NCI-H748 treated with DMSO at 0.1 percent for 48 hours (cell line): ENCODE measurements at regions not wholly inside any gene's neighbourhood (a gene's known extent, or its start where the extent isn't known, plus 50 kb on each side); places are given as distances from the start of the nearest gene placed in this dataset.
A peak's percentile ranks its signal among the peaks of the same experiment; 100 is the strongest.

Experiments
- DNase-seq: peaks from one replicate; lab custom pipeline; 2025; lab: John Stamatoyannopoulos, UW

DNA sequence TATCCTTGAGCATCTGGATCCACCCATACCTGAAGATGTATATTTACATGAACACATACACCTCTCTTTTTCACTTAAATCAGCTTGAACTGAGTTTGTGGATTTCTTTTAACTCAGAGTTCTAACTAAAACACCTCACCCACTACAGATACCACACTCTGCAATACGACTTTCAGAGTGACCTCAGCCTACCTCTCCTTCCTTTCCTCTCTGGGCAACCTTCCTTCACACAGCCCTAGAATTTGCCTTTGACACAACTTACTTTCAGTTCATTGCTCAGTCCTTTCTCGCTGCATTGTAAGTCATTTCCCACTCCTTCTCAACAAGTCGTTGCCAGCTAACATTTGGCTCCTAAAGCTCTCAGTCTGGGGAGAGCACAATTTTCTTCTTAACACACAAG is 151.9 kb upstream of the IRX3 start:
- no peak for DNase-seq

DNA sequence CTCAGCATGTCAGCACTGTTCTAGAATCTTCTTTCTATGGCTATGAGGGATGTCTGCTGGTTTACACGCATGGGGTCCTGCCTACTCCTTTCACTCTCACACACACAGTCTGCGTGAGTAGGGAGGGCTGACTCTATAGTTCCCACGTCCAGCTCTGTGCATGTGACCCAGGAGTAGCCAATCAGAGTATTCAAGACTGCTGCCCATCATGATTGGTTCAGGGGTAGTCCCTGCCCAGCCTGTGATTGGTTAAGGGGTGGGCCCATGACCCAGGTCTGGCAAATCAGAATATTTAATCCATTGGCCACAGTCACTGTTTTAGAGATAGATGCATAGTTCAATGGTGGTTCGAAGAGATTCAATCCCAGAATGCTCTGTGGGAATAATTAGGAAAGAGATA is 151.3 kb upstream of the IRX3 start:
- no peak for DNase-seq

GRCh38 chr16:54437401-54437800 is 150.8 kb upstream of the IRX3 start:
- DNase-seq: no peak

DNA sequence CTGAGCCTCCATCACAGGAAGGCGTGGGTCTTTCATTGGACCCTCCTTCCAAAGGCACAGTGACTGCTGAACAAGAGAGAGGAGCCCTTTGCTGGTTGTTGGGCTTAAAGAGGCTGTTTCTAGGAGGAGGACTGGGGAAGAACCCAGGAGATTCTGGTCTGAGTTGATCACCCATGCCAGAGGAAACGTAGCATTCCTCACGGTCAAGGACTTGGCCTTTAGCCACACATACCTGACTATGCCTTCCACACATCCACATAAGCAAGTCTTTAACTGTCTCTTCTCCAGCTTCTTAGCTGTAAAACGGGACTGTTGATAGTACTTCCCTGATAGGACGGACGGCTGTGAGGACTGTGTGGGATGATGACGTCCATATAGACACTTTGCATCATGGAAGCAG is 149.8 kb upstream of the IRX3 start:
- no peak for DNase-seq

DNA sequence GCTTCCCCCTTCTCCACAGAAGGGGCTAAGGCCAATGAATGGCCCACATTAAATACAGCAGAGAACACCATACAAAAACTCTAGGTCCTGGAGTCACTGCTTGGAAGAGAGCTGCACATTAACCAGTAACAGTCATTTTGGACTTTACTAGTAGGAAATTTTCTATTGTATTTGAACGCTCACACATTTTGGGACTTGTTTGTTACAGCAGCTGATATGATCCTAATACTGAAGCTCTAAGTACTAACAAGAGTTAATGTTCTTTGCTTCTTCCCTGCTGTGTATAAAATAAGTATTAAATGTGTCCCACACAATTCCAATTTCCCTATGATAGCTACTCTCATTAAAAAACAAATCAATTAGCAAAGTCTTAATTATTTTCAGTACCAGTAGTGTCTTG is 148.3 kb upstream of the IRX3 start:
- DNase-seq: no peak

DNA sequence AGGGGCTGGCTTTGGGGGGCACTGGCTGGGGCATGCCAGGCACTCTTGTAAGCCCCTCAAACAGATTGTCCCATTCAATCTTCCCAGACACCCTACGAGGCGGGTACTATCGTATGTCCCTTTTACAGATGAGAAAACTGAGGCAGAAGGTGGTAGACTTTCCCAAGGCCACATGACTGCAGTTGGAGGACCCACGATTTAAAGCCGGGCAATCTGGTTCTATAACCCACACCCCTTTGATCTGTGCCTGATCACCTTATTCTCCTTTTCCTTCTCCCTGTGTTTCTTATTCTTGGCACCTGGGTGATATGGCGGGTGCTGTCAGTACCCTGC is 146.3 kb upstream of the IRX3 start:
- no peak for DNase-seq

DNA sequence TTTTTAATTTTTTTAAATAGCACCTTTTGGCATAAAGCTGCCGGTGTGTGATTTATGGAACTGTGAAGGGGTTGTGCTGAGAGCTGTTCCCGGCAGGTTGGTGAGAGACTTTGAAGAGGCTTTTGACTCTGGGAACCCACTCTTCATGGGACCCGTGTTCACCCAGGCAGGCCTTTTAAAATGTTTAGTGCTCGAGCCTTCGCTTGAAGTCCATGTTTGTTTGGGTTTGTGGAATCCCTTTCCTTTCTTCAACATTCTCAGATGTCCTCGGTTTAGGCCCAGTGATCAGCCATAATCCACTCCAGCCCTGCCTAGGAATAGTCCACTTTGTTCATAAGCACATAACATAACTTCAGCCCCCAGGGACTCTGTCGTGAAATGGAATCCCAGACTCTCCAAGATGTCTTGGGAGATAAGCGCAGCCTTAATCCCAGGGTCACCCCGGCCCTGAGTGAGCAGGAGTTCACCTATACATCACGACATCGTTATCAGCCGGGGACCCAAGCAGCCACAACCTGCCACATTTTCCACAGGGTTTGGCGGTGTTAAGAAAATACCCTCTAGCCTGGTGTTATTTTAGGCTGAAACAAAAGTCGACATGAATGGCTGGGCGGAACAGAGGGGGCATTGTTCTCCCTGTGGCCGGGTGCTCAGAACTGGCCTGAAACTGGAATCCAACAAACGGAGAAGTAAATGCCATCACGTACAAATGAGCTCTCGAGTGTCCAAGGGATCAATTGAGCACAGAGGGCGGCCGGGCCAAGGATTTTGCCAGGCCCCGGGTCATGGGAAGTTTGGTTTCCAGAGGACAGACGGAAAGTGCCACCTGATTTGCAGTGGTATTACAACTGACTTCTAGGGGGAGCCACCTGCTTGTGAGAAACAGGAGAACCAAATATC is 145.7 kb upstream of the IRX3 start:
- no peak for DNase-seq

DNA sequence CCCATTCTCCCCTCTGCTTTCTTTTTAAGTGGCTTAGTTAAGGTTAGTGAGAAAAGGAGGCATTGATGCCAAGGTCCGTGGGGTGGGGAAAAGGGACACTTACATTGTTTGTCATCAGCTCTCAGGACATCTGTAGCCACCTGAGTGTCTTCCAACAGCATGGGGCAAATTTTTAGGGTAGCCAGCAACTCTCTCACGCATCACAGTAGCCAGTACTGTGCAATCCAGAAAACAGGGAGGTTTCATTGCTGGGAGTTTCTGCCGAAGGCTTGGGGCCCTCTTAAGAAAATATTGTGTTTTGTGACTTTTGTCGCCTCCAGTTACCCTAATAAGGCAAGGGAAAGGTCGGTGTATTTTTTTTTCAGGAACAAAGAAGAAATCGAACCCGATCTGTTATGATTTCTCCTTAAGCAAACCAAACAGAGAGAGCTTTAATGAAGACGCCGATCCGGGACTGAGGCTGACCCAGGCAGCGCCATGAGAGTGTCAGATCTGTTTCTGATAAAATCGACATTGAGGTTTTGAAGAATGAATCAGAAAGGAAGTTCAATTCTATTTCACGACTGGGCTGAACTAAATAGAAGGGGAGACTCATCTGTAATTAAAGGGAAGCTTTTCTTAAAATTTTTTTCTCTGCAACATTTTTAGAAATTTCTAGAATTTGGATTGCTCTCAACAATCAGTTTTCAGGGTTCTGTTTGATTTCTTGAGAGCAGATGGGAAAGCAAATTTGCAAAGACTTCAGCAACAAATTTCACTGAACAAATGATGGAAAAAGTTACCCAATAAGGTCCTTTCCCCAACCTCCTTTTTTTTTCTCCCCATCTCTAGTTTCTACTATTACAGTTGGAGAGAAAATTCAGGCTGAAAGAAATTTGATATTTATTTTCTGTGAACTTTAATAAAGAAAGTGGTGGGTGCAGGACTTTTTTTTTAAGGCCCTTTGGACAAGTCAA is 144.7 kb upstream of the IRX3 start:
- DNase-seq: no peak

DNA sequence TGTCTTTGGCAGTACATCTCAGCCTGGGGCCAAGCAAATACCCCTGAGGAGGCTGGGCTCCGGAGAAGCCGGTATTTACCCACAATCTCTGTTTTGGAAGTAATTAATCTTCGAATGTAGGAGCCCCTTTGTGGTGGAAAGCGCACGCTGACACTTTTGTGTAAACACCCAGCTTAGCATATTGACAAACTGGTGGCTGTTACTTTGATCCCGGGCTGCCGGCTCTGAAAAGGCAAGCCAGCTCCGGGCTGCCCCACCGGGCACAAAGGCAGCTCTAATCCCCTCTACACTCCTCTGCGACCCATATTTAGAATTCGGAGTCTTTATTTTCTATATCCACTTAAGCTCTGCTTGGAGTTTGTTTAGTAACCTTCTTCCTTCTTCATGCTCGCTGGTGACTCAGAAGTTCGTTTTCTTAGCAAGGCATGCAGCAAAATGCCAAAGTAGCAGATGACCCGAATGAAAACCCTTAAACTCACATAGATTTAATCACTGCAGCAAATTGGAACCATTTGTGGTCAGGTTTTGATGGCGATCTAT is 144.0 kb upstream of the IRX3 start:
- DNase-seq: no peak

- no peak for DNase-seq
These were observed 142.4 kb upstream of the IRX3 start for GRCh38 chr16:54429029-54429428.

DNA sequence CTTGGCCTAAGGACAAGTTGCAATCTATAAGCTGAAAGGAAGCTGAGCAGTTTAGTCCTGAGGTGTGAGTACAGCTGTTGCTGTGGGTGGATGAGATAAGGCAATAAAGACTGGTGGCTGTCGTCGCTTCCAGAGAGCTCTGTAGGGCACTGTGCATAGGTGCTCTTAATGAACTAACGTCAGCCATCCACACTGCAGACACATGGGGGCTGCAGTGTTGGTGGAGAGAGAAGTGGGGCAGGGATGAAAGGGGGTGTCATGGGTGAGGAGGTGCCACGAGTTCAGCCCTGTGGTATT is 139.9 kb upstream of the IRX3 start:
- no peak for DNase-seq

GRCh38 chr16:54425681-54426552 is 139.3 kb upstream of the IRX3 start:
- no peak for DNase-seq

- peak; percentile 15 for DNase-seq
These were observed 138.5 kb upstream of the IRX3 start for GRCh38 chr16:54425068-54425467.

DNA sequence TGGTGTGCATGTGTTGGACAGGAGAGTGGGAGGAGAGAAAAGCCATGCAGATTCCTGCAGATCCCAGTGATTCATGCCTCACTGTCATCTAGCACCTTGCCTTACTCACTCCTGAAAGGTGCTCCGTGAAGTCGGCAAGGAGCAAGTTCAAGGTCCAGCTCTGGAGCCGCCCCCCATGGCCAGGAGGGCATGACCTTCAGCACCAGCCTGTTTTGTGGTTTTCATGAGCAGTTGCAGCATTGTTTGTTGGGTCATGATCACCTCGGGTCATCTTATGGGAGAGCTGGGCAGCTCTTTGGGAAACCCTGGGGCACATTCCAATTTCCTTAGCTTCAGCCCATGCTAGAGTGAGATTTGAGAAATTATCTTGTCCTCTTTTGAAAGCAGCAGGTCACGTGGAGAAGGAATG is 137.5 kb upstream of the IRX3 start:
- DNase-seq: no peak

DNA sequence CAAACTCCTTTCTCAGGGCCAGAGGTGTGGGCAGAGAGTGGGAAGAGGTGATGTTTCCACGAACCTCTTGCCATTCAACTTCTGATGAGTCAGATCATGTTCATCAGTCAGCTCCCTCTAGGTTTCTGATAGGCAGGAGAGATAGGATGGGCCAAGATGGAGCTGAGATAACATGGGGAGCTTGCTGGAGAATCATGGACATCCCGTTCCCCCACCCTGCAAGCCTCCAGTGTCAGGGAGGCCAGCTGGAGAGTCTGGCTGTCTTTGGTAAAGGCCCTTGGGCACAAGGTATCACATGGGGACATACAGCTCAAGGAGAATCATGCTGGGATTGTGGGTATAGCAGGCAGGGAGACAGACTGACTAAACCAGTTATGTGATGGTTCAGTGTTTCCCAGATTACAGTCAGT is 136.0 kb upstream of the IRX3 start:
- DNase-seq: no peak

DNA sequence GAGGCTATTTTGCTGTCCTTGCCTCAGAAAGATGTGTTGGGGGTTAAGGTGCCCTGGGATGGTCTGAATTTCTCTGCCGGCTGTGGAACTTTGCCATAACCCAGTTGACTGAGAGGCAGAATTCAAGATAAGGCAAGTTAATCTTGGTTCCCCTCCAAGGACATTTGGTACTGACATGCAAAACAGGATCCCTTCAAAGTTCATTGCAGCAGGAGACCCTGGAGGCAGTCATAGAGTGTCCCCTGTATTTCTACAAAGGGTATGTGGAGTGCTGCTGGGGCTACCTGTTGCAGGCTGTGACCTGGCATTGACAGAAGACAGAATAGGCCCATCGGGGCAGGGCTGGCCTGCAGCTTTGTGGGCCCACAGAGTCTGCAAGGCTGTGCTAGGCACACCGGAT is 135.6 kb upstream of the IRX3 start:
- DNase-seq: no peak

- DNase-seq: no peak
These were observed 134.6 kb upstream of the IRX3 start for GRCh38 chr16:54421220-54421619.

DNA sequence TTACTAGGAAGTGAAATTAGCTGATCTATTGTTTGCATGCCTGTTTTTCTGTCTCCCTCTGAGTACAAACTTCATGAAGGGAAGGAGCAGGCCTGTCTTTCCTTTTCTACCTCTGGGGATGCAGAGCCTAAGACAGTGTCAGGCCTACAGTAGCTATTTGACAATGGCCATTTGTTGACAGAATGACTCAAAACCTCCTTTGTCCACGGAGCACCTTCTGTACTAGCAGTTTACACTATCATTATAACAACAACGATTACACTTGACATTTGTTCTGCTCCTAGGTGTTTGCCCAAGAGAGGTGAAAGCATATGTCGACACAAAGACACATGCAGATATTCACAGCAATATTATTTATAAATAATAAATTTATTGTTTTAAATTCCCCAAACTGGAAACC is 132.3 kb upstream of the IRX3 start:
- peak; percentile 39 for DNase-seq

GRCh38 chr16:54417384-54417783 is 130.8 kb upstream of the IRX3 start:
- no peak for DNase-seq

DNA sequence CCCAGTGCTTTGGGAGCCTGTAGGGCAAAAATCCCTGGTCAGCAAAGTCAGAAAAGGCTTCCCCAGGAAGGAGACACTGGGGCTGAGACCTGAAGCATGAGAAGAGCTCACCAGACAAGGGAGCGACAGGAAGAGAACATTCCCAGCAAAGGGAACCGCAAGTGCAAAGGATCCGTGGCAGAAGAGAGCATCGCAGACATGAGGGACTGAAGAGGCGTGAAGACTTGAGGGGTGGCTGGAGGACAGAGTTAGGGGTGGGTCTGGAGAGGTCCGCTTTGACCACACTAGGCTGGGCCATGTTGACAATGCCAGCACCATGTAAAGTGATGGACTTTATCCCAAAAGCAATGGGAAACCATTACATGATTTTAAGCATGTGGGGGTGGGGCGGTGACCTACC is 128.1 kb upstream of the IRX3 start:
- no peak for DNase-seq

DNA sequence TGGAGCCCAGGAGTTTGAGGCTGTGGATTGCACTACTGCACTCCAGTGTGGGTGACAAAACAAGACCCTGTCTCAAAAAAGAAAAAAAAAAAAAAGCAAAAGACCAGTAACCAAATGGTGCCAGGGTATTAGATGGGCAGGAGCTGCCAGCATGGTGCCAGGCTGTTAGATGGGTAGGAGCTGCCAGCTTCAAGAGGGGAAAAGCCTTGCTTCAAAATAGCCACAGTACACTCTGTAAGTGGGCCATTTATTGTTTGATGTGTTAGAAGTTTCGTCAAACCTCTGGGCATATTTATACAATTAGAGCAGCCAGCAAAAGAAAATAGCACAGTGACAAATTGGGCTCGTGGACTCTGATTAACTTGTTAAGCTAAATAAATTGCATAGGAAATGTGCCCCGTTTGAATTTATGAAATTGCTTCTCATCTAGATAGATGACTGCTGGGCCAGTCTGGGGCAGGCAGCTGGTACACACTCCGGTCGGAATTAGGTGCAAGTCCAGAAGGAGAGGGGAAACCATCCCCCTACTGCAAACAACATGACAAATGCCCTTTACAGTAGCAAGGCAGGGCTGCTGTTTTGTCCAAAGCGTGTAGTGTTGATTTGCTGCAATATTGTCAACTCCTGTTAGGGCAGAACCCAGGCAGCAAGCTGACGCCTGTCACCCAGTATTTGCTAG is 126.3 kb upstream of the IRX3 start:
- no peak for DNase-seq

- no peak for DNase-seq
These were observed 125.5 kb upstream of the IRX3 start for GRCh38 chr16:54412037-54412436.
